Left lung (tissue), 4 donors: ENCODE measurements at regions not wholly inside any gene's neighbourhood (a gene's known extent, or its start where the extent isn't known, plus 50 kb on each side); places are given as distances from the start of the nearest gene placed in this dataset.
"Not testable (repeated sequence)": the region's sequence is repeated elsewhere in the genome, so short reads cannot be mapped to it uniquely, and the experiment has no call there.

ENCODE experiments used
- ATAC-seq: fragments of 200-7000 bp; cut with Tn5 transposase; one replicate; pipeline ENCODE4 v1.9.1; 2020; ENCODE audit warnings: moderate library complexity
- DNase-seq, 4 donors: peaks; one replicate each; pipeline ENCODE4 v3.0.0-alpha.2; 2013 to 2020
- H3K27ac ChIP-seq, 2 donors: fragments of 200-600 bp; sonication (generic) in 1 of 2; one replicate each; pipeline versions ENCODE4 v1.5.0 to v1.8.0; 2020 to 2021
- H3K27me3 ChIP-seq, 2 donors: fragments of 200-600 bp; sonication (generic) in 1 of 2; one replicate each; pipeline versions ENCODE4 v1.5.0 to v1.8.0; 2020 to 2021
- H3K36me3 ChIP-seq, 2 donors: fragments of 200-600 bp; sonication (generic) in 1 of 2; one replicate each; pipeline versions ENCODE4 v1.5.0 to v1.8.0; 2020 to 2021
- H3K4me1 ChIP-seq, 2 donors: fragments of 200-600 bp; one replicate each; pipeline ENCODE4 v1.8.0; 2021
- H3K4me3 ChIP-seq, 2 donors: fragments of 200-600 bp; sonication (generic) in 1 of 2; one replicate each; pipeline versions ENCODE4 v1.5.0 to v1.8.0; 2020 to 2021; ENCODE audit warnings: mild to moderate bottlenecking in 1 of 2
- H3K9me3 ChIP-seq, 2 donors: fragments of 200-600 bp; sonication (generic) in 1 of 2; one replicate each; pipeline versions ENCODE4 v1.5.0 to v1.8.0; 2020 to 2021
- intact Hi-C, 2 donors: fragments of 100-400 bp; cut with DNase I; formaldehyde crosslinking; loops; one replicate each; pipeline versions ENCODE4 v1.11.2 to v1.14.2; 2022
- TF ChIP-seq, protein P1 (sequence below), 2 donors: fragments of 200-600 bp; sonication (generic) in 1 of 2; IDR thresholded peaks; one replicate each; pipeline versions ENCODE4 v1.5.0 to v1.8.0; 2021; ENCODE audit warnings: antibody characterized with exemption in 2 of 2
- donor health status: DM: no; HTN: yes; CAD: no.
- donor health status: DM: no; HTN: no; CAD: no.

DNA sequence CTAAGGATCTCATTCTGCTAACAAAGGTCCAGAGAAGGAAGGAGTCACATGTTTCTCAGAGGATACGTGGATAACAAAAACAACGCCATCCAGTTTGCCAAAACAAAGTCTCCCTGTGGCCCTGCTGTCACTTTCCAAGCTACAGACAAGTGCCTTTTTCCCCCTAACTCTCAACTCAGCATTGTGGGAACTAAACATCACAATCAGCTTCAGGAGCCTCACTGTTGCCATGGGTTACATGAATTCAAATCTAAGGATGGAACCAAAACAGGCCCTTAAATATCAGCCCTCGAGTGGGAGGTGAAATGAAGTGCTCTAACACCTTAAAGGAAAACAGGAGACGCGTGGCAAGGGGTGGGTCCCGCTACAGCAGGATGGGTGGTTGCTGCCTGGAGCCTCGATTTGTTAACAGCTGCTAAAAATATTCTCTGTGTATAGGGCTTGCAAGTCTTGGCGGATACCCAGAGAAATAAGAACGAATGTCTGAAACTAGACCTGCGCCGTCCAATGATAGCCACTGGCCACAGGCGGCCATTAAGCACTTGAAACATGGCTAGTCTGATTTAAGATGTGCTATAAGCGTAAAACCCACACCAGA lies 66.4 kb upstream of the SOD1 start:
- no peaks in the 10 kb centered on the region for H3K27me3 ChIP-seq
- no peaks in the 10 kb centered on the region for H3K9me3 ChIP-seq
- no peak overlapping the region for H3K27ac ChIP-seq
- intact Hi-C loops, result no loop called here
- no peaks in the 10 kb centered on the region for H3K36me3 ChIP-seq
- DNase-seq (peak in 1 of 4 donors; percentile 21), ATAC-seq (no peak)
- no peaks in the 10 kb centered on the region for H3K4me1 ChIP-seq
- H3K4me3 ChIP-seq, result no peak overlapping the region
- TF ChIP-seq, protein P1, sequence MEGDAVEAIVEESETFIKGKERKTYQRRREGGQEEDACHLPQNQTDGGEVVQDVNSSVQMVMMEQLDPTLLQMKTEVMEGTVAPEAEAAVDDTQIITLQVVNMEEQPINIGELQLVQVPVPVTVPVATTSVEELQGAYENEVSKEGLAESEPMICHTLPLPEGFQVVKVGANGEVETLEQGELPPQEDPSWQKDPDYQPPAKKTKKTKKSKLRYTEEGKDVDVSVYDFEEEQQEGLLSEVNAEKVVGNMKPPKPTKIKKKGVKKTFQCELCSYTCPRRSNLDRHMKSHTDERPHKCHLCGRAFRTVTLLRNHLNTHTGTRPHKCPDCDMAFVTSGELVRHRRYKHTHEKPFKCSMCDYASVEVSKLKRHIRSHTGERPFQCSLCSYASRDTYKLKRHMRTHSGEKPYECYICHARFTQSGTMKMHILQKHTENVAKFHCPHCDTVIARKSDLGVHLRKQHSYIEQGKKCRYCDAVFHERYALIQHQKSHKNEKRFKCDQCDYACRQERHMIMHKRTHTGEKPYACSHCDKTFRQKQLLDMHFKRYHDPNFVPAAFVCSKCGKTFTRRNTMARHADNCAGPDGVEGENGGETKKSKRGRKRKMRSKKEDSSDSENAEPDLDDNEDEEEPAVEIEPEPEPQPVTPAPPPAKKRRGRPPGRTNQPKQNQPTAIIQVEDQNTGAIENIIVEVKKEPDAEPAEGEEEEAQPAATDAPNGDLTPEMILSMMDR (IDR thresholded peaks at IDR 0.05), result no peak

- Histone ChIP-seq H3K27ac (no peak overlapping the region), H3K4me3 (no peak overlapping the region), H3K27me3 (no peaks in the 10 kb centered on the region), H3K9me3 (no peaks in the 10 kb centered on the region), H3K4me1 (no peaks in the 10 kb centered on the region), H3K36me3 (no peaks in the 10 kb centered on the region)
- TF ChIP-seq, protein P1 (IDR thresholded peaks at IDR 0.05), result no peak
- ATAC-seq (no peak), DNase-seq (no peak)
- intact Hi-C loops, result no loop called here
Measured at GRCh38 chr21:31592516-31592915, 67.0 kb upstream of the SOD1 start.

GRCh38 chr21:31589820-31590219 lies 69.7 kb upstream of the SOD1 start:
- DNase-seq, result no peak
- intact Hi-C loops, result loop anchor here in 1 of 2 donors (10.0 kb wide), 1 partner anchor 385 kb away; no protein-coding TSS in a partner anchor
- no peaks in the 10 kb centered on the region for H3K36me3 ChIP-seq
- ATAC-seq, result no peak
- no peak overlapping the region for H3K27ac ChIP-seq
- no peak overlapping the region for H3K4me3 ChIP-seq
- TF ChIP-seq, protein P1 (IDR thresholded peaks at IDR 0.05), result no peak
- H3K4me1 ChIP-seq, result no peaks in the 10 kb centered on the region
- H3K9me3 ChIP-seq, result no peaks in the 10 kb centered on the region
- no peaks in the 10 kb centered on the region for H3K27me3 ChIP-seq

DNA sequence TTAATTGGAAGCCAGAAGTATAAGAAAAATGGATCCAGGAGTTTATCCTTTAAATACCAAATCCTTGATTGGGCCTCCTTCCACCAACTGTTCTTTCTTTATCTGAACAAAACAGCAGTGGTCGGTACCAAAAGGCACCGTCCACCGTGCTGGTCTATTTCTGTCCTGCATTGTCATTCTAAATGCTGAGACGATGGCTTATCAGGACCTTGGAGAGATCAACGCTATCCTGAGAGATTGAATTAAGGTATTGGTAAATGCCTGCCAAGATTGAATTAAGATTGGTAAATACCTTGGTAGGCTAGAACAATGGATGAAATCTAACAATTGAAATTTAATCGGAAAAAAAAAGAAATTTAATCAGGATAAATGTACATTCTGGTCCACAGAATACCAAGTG lies 73.4 kb upstream of the SOD1 start:
- DNase-seq (no peak), ATAC-seq (no peak)
- Histone ChIP-seq H3K36me3 (no peaks in the 10 kb centered on the region), H3K9me3 (no peaks in the 10 kb centered on the region), H3K27me3 (no peaks in the 10 kb centered on the region), H3K4me3 (no peak overlapping the region), H3K27ac (no peak overlapping the region), H3K4me1 (no peaks in the 10 kb centered on the region)
- TF ChIP-seq, protein P1 (IDR thresholded peaks at IDR 0.05), result no peak
- intact Hi-C loops, result loop anchor here in 1 of 2 donors (10.0 kb wide), 1 partner anchor 381 kb away; no protein-coding TSS in a partner anchor

- intact Hi-C loops, result loop anchor here in 1 of 2 donors (10.0 kb wide), 1 partner anchor 379 kb away; no protein-coding TSS in a partner anchor
- H3K4me1 ChIP-seq, H3K27ac ChIP-seq, H3K9me3 ChIP-seq, DNase-seq, H3K4me3 ChIP-seq, ATAC-seq, H3K36me3 ChIP-seq, H3K27me3 ChIP-seq: not testable (repeated sequence)
Measured at GRCh38 chr21:31583937-31584336, 75.6 kb upstream of the SOD1 start.

GRCh38 chr21:31583498-31583897 lies 76.0 kb upstream of the SOD1 start:
- Histone ChIP-seq H3K36me3 (no peaks in the 10 kb centered on the region), H3K9me3 (no peaks in the 10 kb centered on the region), H3K4me3 (no peak overlapping the region), H3K4me1 (no peaks in the 10 kb centered on the region), H3K27ac (no peak overlapping the region), H3K27me3 (no peaks in the 10 kb centered on the region)
- intact Hi-C loops, result loop anchor here in 1 of 2 donors (10.0 kb wide), 1 partner anchor 379 kb away; no protein-coding TSS in a partner anchor
- DNase-seq (no peak), ATAC-seq (no peak)
- TF ChIP-seq, protein P1 (IDR thresholded peaks at IDR 0.05), result no peak
